WTC11 (cell line): ENCODE measurements at regions not wholly inside any gene's neighbourhood (a gene's known extent, or its start where the extent isn't known, plus 50 kb on each side); places are given as distances from the start of the nearest gene placed in this dataset.

Experiments
- ATAC-seq: fragments of 200-7000 bp; cut with Tn5 transposase; 2 replicates; pipeline ENCODE4 v1.10.0; 2021; ENCODE audit warnings: mild to moderate bottlenecking, moderate library complexity
- CTCF ChIA-PET: fragments of 300-600 bp; sonication (Branson Sonifier 250); formaldehyde crosslinking; loops from one replicate; lab custom pipeline; 2021; ENCODE audit warnings: antibody characterized with exemption; lab: Charles Lee
- POLR2A ChIA-PET: fragments of 350-600 bp; sonication (Branson Sonifier 250); formaldehyde crosslinking; loops from one replicate; lab custom pipeline; 2021; ENCODE audit warnings: antibody characterized with exemption; lab: Charles Lee
- DNase-seq: peaks from one replicate; pipeline ENCODE4 v3.0.0; 2021; ENCODE audit warnings: low spot score
- H3K27ac Mint-ChIP-seq: 2 replicates; pipeline ENCODE4 v1.8.0; 2021; ENCODE audit warnings: mixed read lengths
- H3K27me3 Mint-ChIP-seq: 2 replicates; pipeline ENCODE4 v1.8.0; 2021; ENCODE audit warnings: low read depth, mild to moderate bottlenecking, moderate library complexity, mixed read lengths
- H3K36me3 Mint-ChIP-seq: 2 replicates; pipeline ENCODE4 v1.8.0; 2021; ENCODE audit warnings: mixed read lengths
- H3K4me1 Mint-ChIP-seq: 2 replicates; pipeline ENCODE4 v1.8.0; 2022; ENCODE audit warnings: mixed read lengths
- H3K4me3 Mint-ChIP-seq: 2 replicates; pipeline ENCODE4 v1.8.0; 2021; ENCODE audit warnings: mild to moderate bottlenecking, moderate library complexity, mixed read lengths
- H3K9me3 Mint-ChIP-seq: 2 replicates; pipeline ENCODE4 v1.8.0; 2021; ENCODE audit warnings: mixed read lengths
- AR ChIP-seq: fragments of 250-450 bp; sonication (Bioruptor Pico); IDR thresholded peaks from 2 replicates; pipeline ENCODE4 v1.9.0; 2021; ENCODE audit warnings: mild to moderate bottlenecking
- ATF6 ChIP-seq: sonication (generic); formaldehyde crosslinking; IDR thresholded peaks from 2 replicates; pipeline ENCODE4 v1.8.1; 2023; ENCODE audit warnings: mild to moderate bottlenecking, missing genetic modification reagents
- CDX4 ChIP-seq: fragments of 250-450 bp; sonication (Bioruptor Pico); IDR thresholded peaks from 2 replicates; pipeline ENCODE4 v1.9.0; 2021; ENCODE audit warnings: moderate library complexity, mild to moderate bottlenecking, inconsistent platforms, borderline replicate concordance
- CTCF ChIP-seq: fragments of 200-600 bp; IDR thresholded peaks from 2 replicates; pipeline ENCODE4 v1.8.0; 2022; ENCODE audit warnings: antibody characterized with exemption
- E2F1 ChIP-seq: sonication (generic); formaldehyde crosslinking; IDR thresholded peaks from 2 replicates; pipeline ENCODE4 v1.8.0; 2022; ENCODE audit warnings: mild to moderate bottlenecking, missing genetic modification reagents
- FOXK1 ChIP-seq: sonication (generic); formaldehyde crosslinking; IDR thresholded peaks from 2 replicates; pipeline ENCODE4 v1.8.0; 2022; ENCODE audit warnings: mild to moderate bottlenecking, moderate library complexity, missing genetic modification reagents
- FOXP4 ChIP-seq: sonication (generic); formaldehyde crosslinking; IDR thresholded peaks from 2 replicates; pipeline ENCODE4 v1.8.0; 2022; ENCODE audit warnings: mild to moderate bottlenecking, missing genetic modification reagents
- GTF2I ChIP-seq: fragments of 250-450 bp; sonication (Bioruptor Pico); conservative IDR thresholded peaks from 2 replicates; pipeline ENCODE4 v1.4.0; 2021; ENCODE audit warnings: mild to moderate bottlenecking
- HMGXB4 ChIP-seq: sonication (generic); formaldehyde crosslinking; IDR thresholded peaks from 2 replicates; pipeline ENCODE4 v1.8.1; 2023; ENCODE audit warnings: mild to moderate bottlenecking, moderate library complexity, missing genetic modification reagents
- IRF1 ChIP-seq: sonication (generic); formaldehyde crosslinking; IDR thresholded peaks from 2 replicates; pipeline ENCODE4 v1.8.0; 2023; ENCODE audit warnings: missing genetic modification reagents
- KAT7 ChIP-seq: sonication (generic); formaldehyde crosslinking; IDR thresholded peaks from 2 replicates; pipeline ENCODE4 v1.8.1; 2023; ENCODE audit warnings: missing genetic modification reagents, mild to moderate bottlenecking, borderline replicate concordance
- MYBL2 ChIP-seq: sonication (generic); formaldehyde crosslinking; IDR thresholded peaks from 2 replicates; pipeline ENCODE4 v1.8.1; 2023; ENCODE audit warnings: mild to moderate bottlenecking, moderate library complexity, missing genetic modification reagents
- NFATC4 ChIP-seq: fragments of 250-450 bp; sonication (Bioruptor Pico); IDR thresholded peaks from 2 replicates; pipeline ENCODE4 v1.9.0; 2021; ENCODE audit warnings: mild to moderate bottlenecking
- NFE2L1 ChIP-seq: sonication (generic); formaldehyde crosslinking; IDR thresholded peaks from 2 replicates; pipeline ENCODE4 v1.8.1; 2023; ENCODE audit warnings: missing genetic modification reagents
- NR1H2 ChIP-seq: sonication (generic); formaldehyde crosslinking; IDR thresholded peaks from 2 replicates; pipeline ENCODE4 v1.9.0; 2021; ENCODE audit warnings: mild to moderate bottlenecking, moderate library complexity, missing genetic modification reagents
- PRRX2 ChIP-seq: fragments of 250-450 bp; sonication (Bioruptor Pico); IDR thresholded peaks from 2 replicates; pipeline ENCODE4 v1.8.0; 2021; ENCODE audit warnings: mild to moderate bottlenecking
- SMAD4 ChIP-seq: sonication (generic); formaldehyde crosslinking; IDR thresholded peaks from 2 replicates; pipeline ENCODE4 v1.8.0; 2022; ENCODE audit warnings: mild to moderate bottlenecking, missing genetic modification reagents
- SOX15 ChIP-seq: fragments of 250-450 bp; sonication (Bioruptor Pico); IDR thresholded peaks from 2 replicates; pipeline ENCODE4 v1.9.0; 2021; ENCODE audit warnings: mild to moderate bottlenecking
- TEAD1 ChIP-seq: sonication (generic); formaldehyde crosslinking; IDR thresholded peaks from 2 replicates; pipeline ENCODE4 v1.8.0; 2022; ENCODE audit warnings: mild to moderate bottlenecking, missing genetic modification reagents
- TP53 ChIP-seq: sonication (generic); formaldehyde crosslinking; IDR thresholded peaks from 2 replicates; pipeline ENCODE4 v1.8.1; 2023; ENCODE audit warnings: mild to moderate bottlenecking, missing genetic modification reagents
- ZNF232 ChIP-seq: sonication (generic); formaldehyde crosslinking; IDR thresholded peaks from 2 replicates; pipeline ENCODE4 v1.8.0; 2022; ENCODE audit warnings: mild to moderate bottlenecking, missing genetic modification reagents
- ZNF263 ChIP-seq: sonication (generic); formaldehyde crosslinking; IDR thresholded peaks from 2 replicates; pipeline ENCODE4 v1.8.1; 2022; ENCODE audit warnings: low read depth, mild to moderate bottlenecking, moderate library complexity, missing genetic modification reagents
- TF ChIP-seq, protein P1 (sequence below): sonication (generic); formaldehyde crosslinking; IDR thresholded peaks from 2 replicates; pipeline ENCODE4 v1.8.1; 2022; ENCODE audit warnings: low read depth, missing genetic modification reagents, borderline replicate concordance

DNA sequence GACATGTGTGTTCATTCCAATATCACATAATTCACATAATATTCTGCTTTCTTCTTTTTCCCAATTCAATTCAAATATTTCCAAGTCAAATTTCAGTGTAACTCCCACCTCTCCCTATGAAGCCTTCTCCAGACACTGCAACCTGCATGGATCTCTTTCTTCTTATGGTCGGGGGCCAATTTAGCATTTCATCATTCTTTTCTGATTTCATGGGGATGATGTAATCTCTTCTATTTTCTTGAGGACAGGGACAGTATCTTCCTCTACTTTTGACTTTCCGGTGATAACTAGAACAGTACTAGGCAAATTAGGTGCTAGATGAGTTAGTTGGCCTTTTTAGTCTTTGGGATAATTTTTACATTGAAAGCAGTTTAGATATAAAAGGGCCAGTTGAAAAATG is 92.7 kb downstream of the CARTPT start (continued):
- TF ChIP-seq AR (no peak), NR1H2 (CRISPR knock-in tag) (no peak), SMAD4 (CRISPR knock-in tag) (no peak)
- TF ChIP-seq, all 79 proteins: peak for 0

- ChIA-PET POLR2A (no interaction called here), CTCF (no interaction called here)
- TF ChIP-seq KAT7: no peak
- TF ChIP-seq MYBL2: no peak
- TF ChIP-seq NFATC4 (CRISPR knock-in tag): no peak
- TF ChIP-seq TP53: no peak
- TF ChIP-seq FOXP4: no peak
- TF ChIP-seq SOX15 (CRISPR knock-in tag): no peak
- no peak for TF ChIP-seq ATF6 (CRISPR knock-in tag)
- no peak for TF ChIP-seq GTF2I (CRISPR knock-in tag)
- no peak for TF ChIP-seq PRRX2 (CRISPR knock-in tag)
- TF ChIP-seq TEAD1 (CRISPR knock-in tag): no peak
- TF ChIP-seq ZNF232 (CRISPR knock-in tag): no peak
- TF ChIP-seq CTCF: no peak
- TF ChIP-seq HMGXB4 (CRISPR knock-in tag): no peak
- TF ChIP-seq FOXK1 (CRISPR knock-in tag): no peak
- no peak for TF ChIP-seq CDX4
- no peak for TF ChIP-seq NFE2L1 (CRISPR knock-in tag)
- TF ChIP-seq E2F1 (CRISPR knock-in tag): no peak
- no peak for TF ChIP-seq IRF1 (CRISPR knock-in tag)
- TF ChIP-seq, protein P1, sequence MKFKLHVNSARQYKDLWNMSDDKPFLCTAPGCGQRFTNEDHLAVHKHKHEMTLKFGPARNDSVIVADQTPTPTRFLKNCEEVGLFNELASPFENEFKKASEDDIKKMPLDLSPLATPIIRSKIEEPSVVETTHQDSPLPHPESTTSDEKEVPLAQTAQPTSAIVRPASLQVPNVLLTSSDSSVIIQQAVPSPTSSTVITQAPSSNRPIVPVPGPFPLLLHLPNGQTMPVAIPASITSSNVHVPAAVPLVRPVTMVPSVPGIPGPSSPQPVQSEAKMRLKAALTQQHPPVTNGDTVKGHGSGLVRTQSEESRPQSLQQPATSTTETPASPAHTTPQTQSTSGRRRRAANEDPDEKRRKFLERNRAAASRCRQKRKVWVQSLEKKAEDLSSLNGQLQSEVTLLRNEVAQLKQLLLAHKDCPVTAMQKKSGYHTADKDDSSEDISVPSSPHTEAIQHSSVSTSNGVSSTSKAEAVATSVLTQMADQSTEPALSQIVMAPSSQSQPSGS (CRISPR knock-in tag): no peak
- no peak for TF ChIP-seq ZNF263 (CRISPR knock-in tag)
- Mint-ChIP-seq H3K4me3 (no peak overlapping the region), H3K27ac (no peak overlapping the region), H3K27me3 (no peaks in the 10 kb centered on the region), H3K4me1 (no peaks in the 10 kb centered on the region), H3K9me3 (peaks cover 17% of the 10 kb centered on the region), H3K36me3 (no peaks in the 10 kb centered on the region)
- DNase-seq (no peak), ATAC-seq (no peak)
These were observed 97.2 kb downstream of the CARTPT start for GRCh38 chr5:71816307-71816706.
